ENCODE measurements at regions not wholly inside any gene's neighbourhood (a gene's known extent, or its start where the extent isn't known, plus 50 kb on each side); places are given as distances from the start of the nearest gene placed in this dataset.
A peak's percentile ranks its signal among the peaks of the same experiment; 100 is the strongest.

DNA sequence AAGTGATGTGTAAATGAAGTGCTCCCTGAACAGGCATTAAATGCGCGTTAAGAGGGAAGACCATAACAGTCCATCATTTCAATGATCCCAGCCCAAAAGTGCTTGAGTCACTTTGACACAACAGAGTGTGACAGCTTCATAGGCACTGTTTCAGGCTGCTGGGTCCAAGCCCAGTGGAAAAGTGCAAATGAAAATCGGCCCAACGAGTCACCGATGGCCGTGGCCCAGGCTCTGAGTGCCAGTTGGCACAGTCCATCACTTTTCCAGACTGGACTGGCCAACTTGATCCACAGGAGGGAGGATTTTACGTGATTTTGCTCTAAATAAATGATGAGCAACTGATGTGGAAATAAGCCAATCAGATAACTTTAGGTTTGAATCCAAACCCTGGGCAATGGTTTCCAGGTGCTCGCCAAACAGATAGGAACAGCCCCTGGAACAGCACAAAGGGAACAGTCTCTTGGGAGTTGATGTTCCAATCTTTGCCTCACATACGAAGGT is 114.0 kb downstream of the SP3 start:
- TF ChIP-seq, protein P1, sequence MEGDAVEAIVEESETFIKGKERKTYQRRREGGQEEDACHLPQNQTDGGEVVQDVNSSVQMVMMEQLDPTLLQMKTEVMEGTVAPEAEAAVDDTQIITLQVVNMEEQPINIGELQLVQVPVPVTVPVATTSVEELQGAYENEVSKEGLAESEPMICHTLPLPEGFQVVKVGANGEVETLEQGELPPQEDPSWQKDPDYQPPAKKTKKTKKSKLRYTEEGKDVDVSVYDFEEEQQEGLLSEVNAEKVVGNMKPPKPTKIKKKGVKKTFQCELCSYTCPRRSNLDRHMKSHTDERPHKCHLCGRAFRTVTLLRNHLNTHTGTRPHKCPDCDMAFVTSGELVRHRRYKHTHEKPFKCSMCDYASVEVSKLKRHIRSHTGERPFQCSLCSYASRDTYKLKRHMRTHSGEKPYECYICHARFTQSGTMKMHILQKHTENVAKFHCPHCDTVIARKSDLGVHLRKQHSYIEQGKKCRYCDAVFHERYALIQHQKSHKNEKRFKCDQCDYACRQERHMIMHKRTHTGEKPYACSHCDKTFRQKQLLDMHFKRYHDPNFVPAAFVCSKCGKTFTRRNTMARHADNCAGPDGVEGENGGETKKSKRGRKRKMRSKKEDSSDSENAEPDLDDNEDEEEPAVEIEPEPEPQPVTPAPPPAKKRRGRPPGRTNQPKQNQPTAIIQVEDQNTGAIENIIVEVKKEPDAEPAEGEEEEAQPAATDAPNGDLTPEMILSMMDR (IDR thresholded peaks at IDR 0.05; ENCODE audit: low read depth, low read length), result no peak

DNA sequence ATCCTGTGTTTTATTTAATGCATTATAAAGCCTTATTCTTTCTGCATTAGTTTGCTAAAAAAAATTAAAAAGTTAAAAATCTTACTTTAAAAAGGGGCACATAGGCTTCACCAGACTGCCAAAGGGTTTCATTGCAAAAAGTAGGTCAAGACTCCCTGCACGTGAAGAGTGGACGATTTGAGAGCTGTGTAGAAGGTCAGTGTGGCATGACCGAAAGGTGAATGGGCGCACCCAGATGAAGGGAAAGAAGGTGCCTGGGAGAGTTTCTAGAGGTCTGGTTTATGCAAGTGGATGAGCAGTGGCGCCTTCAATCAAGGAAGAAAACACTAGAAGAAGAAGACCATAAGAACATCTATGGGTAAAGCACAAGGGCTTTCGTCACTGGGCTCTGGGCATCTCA is 111.0 kb downstream of the SP3 start:
- H3K9me3 ChIP-seq, result no peaks in the 10 kb centered on the region

More for the DNA sequence above, 114.0 kb downstream of the SP3 start:
- Histone ChIP-seq H3K27me3 (no peaks in the 10 kb centered on the region), H3K9me3 (no peaks in the 10 kb centered on the region), H3K4me3 (ENCODE audit: low read depth, low read length) (no peak overlapping the region), H3K4me1 (peaks cover 3% of the 10 kb centered on the region), H3K36me3 (no peaks in the 10 kb centered on the region)
- DNase-seq, result peak; percentile 18

DNA sequence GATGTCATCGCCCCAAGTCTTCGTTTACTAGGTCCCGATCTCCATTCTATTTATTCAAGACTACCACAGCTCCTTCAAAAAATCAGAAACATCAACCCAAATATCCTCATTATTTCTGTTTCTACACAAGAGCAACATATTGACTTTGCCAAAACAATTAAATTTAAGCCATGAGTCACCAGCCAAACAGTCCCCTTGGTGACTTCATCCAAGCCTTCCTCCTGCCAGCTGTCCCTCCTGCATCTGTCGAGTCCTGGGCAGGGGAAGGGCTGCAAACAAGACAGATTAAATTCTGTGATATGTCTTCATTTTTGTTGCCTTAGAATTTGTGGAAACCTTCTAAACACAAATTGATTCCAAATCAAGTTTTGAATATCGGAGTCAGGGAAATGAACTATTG is 110.3 kb downstream of the SP3 start:
- peak; percentile 58 for DNase-seq
- Histone ChIP-seq H3K27me3 (no peaks in the 10 kb centered on the region), H3K4me3 (ENCODE audit: low read depth, low read length) (no peak overlapping the region), H3K4me1 (peaks cover 3% of the 10 kb centered on the region), H3K9me3 (no peaks in the 10 kb centered on the region), H3K36me3 (no peaks in the 10 kb centered on the region)
- TF ChIP-seq, protein P1 (IDR thresholded peaks at IDR 0.05; ENCODE audit: low read depth, low read length), result no peak

More for the DNA sequence above, 111.0 kb downstream of the SP3 start:
- no peak for DNase-seq
- Histone ChIP-seq H3K36me3 (no peaks in the 10 kb centered on the region), H3K4me1 (peaks cover 3% of the 10 kb centered on the region), H3K27me3 (no peaks in the 10 kb centered on the region), H3K4me3 (ENCODE audit: low read depth, low read length) (no peak overlapping the region)
- TF ChIP-seq, protein P1 (IDR thresholded peaks at IDR 0.05; ENCODE audit: low read depth, low read length), result no peak

DNA sequence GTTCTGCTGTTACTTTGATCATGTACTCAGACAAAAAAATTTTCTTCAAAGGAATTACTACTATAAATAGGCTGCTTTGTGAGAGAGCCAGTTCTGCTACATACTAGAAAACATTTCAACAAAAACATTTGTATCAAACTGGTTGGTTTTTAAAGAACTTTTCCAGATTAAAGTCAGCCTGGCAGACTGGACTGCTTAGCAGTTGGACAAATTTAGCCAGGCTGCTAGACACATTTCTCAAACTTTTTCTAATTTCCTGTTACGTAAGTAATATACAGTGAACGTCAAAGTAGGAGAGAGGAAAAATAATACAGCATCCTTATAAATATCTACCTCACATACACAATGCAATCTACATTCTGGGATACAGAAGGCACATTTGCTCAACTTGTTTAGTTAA is 109.5 kb downstream of the SP3 start:
- Histone ChIP-seq H3K4me3 (ENCODE audit: low read depth, low read length) (no peak overlapping the region), H3K36me3 (no peaks in the 10 kb centered on the region), H3K27me3 (no peaks in the 10 kb centered on the region), H3K9me3 (no peaks in the 10 kb centered on the region), H3K4me1 (peaks cover 3% of the 10 kb centered on the region)
- TF ChIP-seq, protein P1 (IDR thresholded peaks at IDR 0.05; ENCODE audit: low read depth, low read length), result no peak
- DNase-seq, result no peak
